ENCODE measurements at regions not wholly inside any gene's neighbourhood (a gene's known extent, or its start where the extent isn't known, plus 50 kb on each side); places are given as distances from the start of the nearest gene placed in this dataset.

DNA sequence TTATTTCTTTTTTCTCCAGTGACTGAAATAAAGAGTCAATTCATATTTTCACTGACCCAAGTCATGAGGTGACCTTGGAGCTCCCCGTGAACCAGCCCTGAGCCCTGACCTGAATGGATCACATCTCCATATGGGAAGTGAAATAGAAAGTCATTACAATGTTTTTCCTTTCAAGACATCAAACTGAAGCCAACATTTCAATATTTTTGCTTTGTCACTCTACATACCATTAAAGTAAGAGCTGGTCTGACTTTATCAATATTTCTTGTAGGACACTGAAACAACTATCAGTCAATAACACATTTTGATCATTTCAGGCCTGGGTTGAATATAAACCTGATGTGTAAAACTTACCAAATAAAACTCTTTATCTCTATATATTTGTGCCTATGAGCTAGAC, 249.8 kb upstream of the PHF14 start:
- TF ChIP-seq, protein P1, sequence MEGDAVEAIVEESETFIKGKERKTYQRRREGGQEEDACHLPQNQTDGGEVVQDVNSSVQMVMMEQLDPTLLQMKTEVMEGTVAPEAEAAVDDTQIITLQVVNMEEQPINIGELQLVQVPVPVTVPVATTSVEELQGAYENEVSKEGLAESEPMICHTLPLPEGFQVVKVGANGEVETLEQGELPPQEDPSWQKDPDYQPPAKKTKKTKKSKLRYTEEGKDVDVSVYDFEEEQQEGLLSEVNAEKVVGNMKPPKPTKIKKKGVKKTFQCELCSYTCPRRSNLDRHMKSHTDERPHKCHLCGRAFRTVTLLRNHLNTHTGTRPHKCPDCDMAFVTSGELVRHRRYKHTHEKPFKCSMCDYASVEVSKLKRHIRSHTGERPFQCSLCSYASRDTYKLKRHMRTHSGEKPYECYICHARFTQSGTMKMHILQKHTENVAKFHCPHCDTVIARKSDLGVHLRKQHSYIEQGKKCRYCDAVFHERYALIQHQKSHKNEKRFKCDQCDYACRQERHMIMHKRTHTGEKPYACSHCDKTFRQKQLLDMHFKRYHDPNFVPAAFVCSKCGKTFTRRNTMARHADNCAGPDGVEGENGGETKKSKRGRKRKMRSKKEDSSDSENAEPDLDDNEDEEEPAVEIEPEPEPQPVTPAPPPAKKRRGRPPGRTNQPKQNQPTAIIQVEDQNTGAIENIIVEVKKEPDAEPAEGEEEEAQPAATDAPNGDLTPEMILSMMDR (IDR thresholded peaks at IDR 0.05; ENCODE audit: low read length) = no peak
- no peak for TF ChIP-seq EZH2 (optimal IDR thresholded peaks at IDR 0.05; ENCODE audit: low read depth, low read length)

Measured in MM.1S (cell line).